Nucleus accumbens (tissue), 56 donors: ENCODE measurements at regions not wholly inside any gene's neighbourhood (a gene's known extent, or its start where the extent isn't known, plus 50 kb on each side); places are given as distances from the start of the nearest gene placed in this dataset.
"Not testable (repeated sequence)": the region's sequence is repeated elsewhere in the genome, so short reads cannot be mapped to it uniquely, and the experiment has no call there.

Experiments used
- DNase-seq, 56 donors: peaks; one replicate each; lab custom pipeline; 2025; lab: John Stamatoyannopoulos, UW

DNA sequence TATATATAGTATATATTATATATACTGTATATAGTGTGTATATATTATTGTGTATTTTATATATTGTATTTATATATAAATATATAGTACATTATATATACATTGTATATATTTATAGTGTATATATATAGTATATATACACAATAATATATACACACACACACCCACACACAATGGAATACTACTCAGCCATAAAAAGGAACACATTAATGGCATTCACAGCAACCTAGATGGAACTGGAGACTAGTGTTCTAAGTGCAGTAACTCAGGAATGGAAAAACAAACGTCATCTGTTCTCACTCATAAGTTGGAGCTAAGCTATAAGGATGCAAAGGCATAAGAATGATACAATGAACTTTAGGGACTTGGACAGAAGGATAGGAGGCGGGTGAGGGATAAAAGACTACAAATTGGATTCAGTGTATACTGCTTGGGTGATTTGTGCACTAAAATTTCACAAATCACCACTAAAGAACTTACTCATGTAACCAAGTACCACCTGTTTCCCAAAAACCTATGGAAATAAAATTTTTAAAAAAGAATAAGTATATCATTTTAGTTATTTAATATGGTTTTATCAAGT, 201.9 kb upstream of the CDH11 start:
- DNase-seq = no peak

DNA sequence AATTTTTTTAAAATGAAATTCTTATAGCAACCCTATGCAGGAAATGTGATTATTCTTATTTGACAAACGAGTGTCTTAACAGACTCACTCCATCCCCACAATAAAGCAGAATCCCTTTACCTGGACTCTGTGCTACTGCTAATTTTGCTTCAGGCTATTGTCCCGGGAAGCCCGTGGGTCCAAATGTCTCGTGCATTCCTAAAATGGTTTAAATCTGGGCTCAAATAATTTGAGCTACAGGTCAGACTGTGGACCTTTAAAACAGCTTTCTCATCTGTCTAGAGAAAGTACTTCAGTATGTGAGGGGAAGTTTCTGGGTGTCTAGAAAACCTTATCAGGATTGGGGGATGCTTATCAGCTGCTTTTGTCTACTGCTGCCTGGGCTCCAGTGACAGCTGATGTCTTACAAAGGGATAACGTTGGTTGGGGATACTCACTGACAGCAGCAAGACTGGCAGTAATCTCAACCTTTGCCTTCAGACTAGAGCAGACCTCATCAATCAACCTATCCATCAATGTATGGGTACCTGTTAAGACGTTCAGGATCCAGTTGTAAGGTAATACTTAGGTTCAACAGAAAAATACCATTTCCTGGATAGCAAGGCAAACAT, 197.9 kb upstream of the CDH11 start:
- no peak for DNase-seq

DNA sequence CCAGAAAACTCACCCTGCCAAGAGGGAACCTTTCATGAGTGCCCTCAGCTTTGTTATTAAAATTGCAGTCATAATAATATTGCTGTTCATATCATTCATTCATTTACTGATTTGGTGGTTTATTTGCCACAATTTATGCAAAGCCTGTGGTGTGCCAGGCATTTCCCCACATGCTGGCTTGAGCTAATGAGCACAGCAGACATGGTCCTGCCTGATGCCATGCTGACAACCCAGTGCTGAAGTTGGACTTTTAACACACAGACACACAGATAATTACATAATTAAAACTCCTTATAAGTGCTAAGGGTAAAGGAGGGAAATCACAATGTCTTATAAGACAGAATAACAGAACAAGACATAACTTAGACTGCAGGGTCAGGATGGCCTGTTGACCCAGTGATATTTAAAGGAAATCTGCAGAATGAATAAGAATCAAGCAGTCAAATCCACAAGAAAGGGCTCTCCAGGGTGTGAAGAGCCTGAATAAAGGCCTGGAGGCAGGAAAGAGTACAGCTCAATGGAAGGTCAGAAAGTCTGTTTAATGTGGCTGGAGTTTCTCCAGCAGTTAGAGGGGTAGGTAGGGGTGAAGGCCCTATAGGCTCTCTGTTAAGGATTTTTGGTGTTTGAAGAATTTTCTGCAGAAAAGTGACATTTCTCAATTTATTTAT, 196.9 kb upstream of the CDH11 start:
- DNase-seq = no peak

DNA sequence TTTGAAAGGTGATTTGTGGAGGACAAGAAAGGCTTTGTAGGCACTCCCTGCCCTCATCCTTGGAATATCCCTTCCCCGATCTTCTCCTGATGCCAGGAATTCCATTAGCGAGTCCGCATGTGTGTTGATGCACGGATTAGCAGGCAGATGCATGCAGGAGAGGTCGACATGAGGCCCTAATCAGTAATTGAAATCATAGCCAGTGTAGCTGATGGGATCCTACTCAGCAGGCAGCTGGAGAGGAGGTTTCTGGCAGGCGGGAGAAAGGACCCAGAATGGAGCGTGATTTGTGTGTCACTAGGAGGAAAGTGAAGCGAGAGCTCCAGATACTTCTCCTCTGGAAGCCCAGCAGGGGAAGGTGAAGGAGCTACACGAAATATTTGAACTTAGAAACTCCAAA, 196.3 kb upstream of the CDH11 start:
- no peak for DNase-seq

DNA sequence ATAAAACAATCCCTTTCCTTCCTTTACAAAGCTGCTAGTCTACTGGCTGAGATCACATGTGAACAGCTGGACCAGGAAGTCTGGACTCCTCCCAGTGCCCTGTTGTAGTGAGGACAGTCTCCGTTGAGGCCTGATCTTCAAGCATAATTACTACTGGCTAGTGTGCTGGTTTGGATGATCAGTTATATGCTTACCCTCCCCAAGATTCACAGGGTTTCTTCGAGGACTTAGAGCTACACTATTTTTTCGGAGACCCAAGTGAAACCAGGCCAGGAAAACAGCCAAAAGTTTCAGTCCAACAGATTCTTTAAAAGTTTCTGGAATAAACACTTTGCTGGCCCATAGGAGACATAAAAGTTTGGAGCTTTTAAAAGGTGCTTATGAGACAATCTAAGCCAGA, 194.9 kb upstream of the CDH11 start:
- DNase-seq = no peak

DNA sequence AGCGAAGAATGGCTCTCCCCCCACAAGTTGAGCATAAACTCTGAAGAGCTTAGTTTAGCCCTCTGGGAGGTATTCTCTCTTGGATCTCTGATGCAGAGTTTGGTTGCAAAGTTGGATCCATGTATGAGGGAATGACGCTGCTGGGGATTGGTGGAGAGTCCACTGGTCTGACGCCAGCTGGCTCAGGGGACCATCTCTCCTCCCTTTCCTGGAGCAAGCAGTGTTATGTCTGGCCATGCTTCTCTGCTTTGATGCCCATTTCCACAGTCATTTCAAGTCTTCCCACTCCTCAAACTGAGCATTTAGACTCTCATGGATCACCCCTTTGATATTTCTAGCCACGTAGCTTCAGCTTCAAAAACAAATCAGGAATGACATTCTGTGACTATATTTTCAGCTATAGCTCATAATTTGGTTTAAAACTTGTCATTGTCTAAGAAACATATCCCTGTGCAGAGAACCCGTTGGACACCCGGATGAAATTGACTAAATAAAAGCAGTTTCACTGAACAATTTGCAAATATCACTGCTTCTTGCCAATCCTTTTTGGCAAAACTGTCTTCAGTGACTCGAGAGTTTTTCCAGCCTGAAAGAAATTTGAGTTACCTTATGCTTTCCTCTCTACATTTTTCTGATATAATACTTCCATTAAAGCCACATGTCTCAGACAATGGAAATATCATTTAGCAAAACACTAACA, 193.4 kb upstream of the CDH11 start:
- DNase-seq = peak in 3 of 56 donors; percentile 1 to 10 (median 4)

DNA sequence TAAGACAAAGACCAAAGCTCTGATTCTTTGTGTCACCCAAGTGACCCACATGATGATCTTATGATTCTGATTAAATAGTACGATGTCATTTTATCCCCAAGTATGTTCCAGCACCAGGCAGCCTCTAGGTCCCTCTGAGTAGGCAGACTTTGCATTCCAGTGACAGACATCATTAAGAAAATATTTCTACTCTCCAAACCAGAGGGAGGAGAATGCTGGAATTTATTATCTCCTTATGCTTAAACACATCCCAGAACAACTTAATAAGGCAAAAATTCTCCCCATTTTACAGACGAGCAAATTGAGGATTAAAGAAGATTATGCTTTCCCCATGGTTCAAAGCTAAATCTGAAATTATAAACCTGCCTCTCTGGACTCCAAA, 192.8 kb upstream of the CDH11 start:
- DNase-seq = no peak

DNA sequence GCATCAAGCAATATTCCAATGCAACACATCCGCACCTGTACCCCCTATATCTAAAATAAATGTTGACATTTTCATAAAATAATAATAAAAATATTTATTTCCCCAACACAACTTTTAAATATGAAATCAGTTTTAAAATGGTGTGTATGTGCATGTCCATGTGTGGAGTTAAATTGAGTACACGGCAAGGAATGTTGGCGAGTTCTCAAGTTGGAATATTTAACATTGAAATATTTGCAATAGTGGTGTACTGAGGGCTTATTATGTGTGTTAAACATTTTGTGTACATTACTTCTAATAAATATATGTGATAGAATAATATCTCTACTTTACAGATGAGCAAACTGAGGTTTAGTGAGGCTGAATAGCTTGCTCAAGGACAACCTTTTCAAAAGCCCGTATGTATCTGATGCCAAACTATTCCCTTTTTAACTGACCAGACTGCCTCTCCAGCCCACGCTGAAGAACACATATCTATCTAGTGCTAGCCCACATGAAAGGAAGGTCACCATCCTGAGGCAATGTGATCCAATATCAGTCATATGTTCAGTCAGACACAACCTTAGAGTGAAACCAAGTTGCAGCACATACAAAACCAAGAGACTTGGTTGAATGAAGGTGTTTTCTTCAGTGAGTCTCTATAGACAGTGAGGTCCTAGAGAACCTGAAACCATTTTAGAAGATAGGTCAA, 192.2 kb upstream of the CDH11 start:
- DNase-seq = no peak

DNA sequence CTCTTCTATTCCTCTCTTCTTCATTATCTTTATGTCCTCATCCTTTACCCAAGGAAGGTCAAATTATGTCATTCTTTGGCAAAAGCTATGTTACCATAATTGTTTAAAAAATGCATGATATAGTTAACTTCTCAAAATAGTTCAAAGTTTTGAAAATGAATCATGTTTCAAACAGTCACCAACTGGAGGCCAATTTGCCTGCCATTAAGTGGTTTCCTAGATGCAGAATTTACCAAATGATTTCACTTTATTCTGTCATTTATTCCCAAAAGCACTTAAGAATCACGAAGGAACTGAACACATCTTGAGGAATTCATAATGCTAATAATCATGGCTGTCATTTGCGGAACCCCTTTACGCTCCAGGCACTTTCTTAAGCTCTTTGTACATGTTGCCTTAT, 190.9 kb upstream of the CDH11 start:
- no peak for DNase-seq

DNA sequence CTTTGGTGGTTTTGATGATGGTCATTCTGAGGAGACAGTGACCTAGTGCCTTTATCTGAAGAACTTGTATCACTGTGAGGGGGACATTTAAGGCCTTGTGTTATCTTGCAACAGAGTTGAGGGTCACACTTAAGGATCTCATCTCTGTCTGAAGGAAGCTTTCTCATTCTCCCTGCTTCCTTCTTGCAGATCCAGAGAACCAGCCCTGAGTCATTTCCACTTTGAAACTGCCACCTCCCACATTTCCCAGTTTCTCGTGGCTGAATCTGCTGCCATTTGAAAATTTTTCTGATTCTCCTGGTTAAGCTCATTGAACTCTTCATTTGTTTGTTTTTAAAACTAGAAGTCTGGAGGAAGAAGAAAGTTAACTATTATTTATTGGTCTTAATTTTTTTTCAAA, 190.2 kb upstream of the CDH11 start:
- DNase-seq = no peak

DNA sequence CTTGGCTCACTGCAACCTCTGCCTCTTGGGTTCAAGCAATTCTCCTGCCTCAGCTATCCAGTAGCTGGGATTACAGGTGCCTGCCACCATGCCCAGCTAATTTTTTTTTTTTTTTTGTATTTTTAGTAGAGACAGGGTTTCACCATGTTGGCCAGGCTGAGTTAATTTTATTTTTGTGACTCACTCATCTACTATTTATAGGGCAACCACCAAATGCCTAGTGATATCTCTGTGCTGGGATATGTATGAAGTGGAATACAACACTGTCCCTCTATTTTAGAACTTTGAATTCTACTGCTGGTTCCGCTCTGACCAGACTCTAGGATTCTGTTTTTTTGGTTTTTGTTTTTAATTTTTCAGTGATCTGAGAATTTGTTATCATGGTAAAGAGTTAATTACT, 188.6 kb upstream of the CDH11 start:
- not testable (repeated sequence) for DNase-seq

DNA sequence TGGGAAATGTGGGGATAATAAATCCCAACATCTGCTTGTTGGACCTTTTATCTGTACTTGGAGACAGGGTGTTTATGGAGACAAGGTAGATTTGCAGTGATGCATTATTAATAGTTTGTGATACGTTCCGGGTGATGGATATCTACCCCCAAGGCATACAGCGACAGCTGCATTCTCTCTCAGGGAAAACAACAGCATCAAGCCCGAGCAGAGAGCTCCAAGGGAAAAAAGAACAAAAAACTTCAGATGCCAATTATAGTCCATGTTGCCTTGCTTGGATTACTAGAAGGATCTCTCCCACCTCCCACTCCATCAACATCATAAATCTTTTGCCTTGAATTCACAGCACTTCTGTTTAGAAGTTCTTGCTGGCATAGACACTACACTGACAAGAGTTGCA, 187.5 kb upstream of the CDH11 start:
- no peak for DNase-seq

DNA sequence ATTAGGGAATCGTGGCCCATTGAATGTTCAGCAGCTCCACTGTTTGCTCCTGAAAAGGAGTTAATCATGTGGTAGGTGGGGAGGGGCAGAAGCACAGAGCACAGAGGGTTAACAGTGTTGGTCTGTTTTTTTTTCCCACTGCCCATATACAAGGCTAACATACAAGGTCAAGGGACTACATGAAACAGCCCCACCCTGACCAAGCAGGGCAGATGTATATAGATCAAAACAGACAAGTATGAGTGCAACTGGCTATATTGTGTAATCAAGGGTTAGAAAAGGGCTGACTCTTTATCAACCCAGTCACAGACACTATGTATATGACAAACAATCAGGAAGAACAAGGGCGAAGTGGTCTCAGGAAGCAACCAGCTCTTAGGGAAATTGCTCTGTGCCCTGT, 186.6 kb upstream of the CDH11 start:
- DNase-seq = no peak

DNA sequence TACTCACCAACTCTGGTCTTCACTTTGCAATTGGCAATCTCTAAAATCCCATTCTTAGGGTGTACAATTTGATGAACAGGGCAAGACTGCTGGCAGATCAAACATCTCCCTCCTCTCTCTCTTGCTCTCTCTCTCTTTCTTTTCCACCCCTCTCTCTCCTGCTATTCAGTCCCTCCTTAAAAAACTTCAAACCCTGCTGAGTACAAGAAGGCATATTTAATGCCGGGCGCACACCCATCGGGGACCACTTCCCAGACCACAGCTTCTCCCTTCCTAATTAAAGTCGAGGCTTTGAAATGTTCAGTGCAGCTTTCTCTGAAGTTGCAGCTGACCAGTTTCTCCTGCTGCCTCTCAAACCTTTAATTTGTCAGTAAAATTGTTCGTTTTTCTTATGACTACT, 185.4 kb upstream of the CDH11 start:
- DNase-seq = no peak

DNA sequence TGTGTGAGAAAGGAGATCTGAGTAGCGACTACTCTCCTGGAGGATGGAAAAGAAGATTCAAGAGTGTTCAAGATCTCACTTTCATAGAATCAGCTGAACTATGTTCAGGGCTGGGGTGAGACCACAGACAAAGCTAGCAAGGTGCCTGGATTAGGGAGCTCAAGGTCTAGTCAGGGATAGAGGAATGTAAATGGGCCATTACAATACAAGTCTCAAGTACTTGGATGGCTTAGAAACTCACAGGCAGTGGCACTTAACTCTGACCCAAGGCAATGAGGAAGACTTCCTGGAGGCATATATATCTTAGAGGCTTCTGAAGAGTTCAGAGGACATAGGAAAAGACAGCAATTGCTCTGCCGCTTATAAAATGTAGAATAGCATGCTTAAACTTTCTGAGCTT, 184.9 kb upstream of the CDH11 start:
- no peak for DNase-seq

DNA sequence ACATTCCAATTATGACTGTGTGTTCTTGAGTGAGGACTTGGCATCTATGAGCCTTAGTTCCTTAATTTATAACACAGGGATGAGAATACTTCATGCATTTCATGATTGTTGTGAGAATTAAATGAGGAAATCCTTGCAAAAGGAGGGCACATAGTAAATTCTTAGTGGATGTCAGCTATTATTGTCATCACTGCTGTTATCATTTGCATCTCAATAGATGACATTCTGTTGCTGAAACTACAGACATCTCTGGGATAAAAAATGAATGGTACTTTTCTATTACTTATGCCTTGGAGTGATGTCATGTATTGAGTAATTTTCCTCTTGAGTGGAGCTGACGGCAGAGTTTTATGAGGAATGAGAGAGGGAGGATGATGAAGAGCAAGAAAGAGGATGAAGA, 184.4 kb upstream of the CDH11 start:
- DNase-seq = no peak

DNA sequence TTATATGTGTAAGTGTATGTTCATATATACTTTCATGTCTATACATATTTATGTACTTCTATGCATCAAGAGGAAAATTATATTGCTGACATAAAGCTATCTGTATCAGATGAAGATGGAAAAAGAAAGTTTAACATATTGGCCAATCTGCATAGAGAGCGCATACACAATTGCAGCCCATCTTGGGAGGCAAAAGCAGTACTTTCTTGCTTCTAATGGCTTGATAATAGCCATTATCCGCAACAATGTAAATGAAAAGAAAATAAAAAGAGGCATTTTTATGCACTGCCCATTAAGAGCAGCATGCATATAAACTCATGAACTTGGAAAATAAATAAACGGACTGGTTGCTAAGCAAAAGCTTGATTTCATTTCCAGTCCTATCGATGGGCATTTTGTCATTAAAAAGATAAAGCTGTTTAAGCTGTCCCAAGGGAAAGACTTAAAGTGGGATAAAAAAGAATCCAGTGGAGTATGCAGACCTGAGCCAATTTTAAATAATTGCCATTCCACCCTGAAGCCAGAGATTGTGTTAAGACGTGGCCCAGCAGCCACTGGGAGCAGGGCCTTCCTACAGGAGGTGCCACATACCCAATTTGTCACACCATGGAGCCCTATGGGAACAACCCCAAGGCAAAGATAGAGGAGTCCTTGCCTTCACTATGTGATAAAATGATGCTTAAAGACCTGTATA, 183.6 kb upstream of the CDH11 start:
- DNase-seq = no peak

DNA sequence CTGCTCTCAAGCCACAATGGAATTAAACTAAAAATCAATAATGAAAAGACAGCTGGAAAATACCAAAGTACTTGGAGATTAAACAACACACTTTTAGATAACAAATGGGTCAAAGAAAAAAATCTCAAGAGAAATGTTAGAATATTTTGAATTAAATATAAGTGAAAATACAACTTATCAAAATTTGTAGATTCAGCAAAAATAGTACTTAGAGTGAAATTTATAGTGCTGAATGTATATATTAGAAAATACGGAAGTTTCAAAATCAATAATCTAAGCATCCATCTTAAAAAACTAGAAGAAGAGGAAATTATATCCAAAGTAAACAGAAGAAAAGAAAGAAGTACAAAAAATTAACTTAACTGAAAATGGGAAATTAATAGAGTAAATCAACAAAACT, 179.2 kb upstream of the CDH11 start:
- DNase-seq = no peak

DNA sequence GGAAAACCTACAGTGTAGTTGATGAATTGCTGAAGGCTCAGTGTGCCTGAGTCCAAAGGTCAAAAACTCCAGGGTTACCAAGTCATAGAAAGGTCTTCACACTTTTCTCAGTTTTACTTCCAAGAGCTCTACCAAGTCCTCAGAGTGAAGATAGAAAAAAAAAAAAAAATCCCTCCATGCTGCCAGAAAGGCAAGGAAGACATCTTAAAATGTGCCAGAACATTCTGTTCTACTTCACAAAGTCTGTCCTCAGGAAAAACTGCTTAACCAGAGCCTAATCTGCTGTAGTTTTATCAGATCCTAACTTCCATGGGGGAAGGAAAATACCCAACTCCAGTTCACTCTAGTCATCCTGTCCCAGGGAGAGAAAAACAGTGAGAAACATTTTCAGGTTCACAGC, 175.6 kb upstream of the CDH11 start:
- no peak for DNase-seq

DNA sequence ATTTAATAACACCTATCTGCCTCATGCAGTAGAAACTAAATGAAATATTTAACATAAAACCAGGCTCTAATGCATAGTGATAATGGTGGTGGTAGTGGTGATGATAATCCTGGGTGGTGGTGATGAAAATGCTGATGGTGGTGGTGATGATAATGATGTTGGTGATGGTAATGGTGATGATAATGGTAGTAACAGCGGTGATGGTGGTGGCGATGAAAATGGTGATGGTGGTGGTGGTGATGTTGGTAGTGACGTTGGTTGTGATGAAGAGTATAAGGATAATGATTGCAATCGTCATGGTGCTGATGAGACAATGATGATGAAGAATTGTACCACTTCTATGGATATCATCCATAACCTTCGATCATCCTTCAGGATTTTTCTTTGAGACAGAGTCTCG, 173.7 kb upstream of the CDH11 start:
- no peak for DNase-seq

DNA sequence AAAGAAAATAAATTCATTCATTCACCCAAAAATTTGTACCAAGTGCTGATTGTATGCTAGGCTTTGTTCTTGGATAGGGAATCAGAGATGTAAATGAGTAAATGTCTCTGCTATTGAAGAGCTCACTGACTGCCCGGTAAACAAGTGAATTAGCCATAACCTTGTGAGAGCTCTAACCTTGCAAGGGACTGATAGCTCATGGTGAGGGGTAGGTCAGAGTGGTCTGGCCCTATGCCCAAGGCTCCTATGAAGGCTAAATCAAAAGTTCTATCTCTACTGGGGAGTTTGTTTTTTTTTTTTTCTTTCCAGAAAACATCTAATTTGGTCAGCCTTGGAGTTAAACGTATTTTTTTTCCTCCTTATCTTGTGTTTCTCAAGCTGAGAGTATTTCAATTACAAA, 172.8 kb upstream of the CDH11 start:
- no peak for DNase-seq
